ENCODE measurements at regions not wholly inside any gene's neighbourhood (a gene's known extent, or its start where the extent isn't known, plus 50 kb on each side); places are given as distances from the start of the nearest gene placed in this dataset.

DNA sequence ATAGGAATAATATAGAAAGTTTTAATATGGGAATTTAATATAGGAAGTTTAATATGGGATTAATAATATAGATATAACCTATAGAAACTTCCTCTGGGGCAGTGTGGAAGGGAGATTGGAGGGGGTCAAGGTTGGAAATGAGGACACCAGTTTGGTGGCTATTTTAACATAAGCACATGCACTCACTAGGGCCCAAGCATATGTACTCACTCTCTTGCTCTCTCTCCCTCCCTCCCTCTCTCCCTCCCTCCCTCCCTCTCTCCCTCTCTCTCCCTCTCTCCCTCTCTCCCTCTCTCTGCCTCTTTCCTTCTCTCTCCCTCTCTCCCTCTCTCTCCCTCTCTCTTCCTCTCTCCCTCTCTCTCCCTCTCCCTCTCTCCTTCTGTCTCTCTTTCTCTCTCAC is 528.1 kb downstream of the NPIPA7 start:
- Mint-ChIP-seq H3K27ac (ENCODE audit: unreplicated experiment) (no peak overlapping the region), H3K9me3 (ENCODE audit: unreplicated experiment) (peaks cover 2% of the 10 kb centered on the region), H3K36me3 (ENCODE audit: low read depth, unreplicated experiment) (no peaks in the 10 kb centered on the region), H3K27me3 (ENCODE audit: low read depth, unreplicated experiment) (peaks cover 14% of the 10 kb centered on the region), H3K4me3 (ENCODE audit: unreplicated experiment) (no peak overlapping the region), H3K4me1 (ENCODE audit: low read depth, unreplicated experiment) (peaks cover 2% of the 10 kb centered on the region)
- H2AFZ ChIP-seq (ENCODE audit: low read depth, low read length) = no peak overlapping the region
- no peak overlapping the region for H3K4me2 ChIP-seq (ENCODE audit: low read length)
- TF ChIP-seq, protein P1, sequence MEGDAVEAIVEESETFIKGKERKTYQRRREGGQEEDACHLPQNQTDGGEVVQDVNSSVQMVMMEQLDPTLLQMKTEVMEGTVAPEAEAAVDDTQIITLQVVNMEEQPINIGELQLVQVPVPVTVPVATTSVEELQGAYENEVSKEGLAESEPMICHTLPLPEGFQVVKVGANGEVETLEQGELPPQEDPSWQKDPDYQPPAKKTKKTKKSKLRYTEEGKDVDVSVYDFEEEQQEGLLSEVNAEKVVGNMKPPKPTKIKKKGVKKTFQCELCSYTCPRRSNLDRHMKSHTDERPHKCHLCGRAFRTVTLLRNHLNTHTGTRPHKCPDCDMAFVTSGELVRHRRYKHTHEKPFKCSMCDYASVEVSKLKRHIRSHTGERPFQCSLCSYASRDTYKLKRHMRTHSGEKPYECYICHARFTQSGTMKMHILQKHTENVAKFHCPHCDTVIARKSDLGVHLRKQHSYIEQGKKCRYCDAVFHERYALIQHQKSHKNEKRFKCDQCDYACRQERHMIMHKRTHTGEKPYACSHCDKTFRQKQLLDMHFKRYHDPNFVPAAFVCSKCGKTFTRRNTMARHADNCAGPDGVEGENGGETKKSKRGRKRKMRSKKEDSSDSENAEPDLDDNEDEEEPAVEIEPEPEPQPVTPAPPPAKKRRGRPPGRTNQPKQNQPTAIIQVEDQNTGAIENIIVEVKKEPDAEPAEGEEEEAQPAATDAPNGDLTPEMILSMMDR (IDR thresholded peaks at IDR 0.05; ENCODE audit: insufficient read depth, low read depth, low read length) = no peak
- no peak for TF ChIP-seq EZH2 (IDR thresholded peaks at IDR 0.05; ENCODE audit: insufficient read depth, low read length)
- no peak overlapping the region for H3K27ac ChIP-seq (ENCODE audit: low read depth, low read length)
- no peaks in the 10 kb centered on the region for H3K79me2 ChIP-seq (ENCODE audit: insufficient read depth, low read length)
- no peaks in the 10 kb centered on the region for H3K9me3 ChIP-seq (ENCODE audit: insufficient read depth, low read depth, low read length)
- H4K20me1 ChIP-seq (ENCODE audit: insufficient read depth, low read length) = no peaks in the 10 kb centered on the region
- no peak overlapping the region for H3K9ac ChIP-seq (ENCODE audit: low read length)
- no peaks in the 10 kb centered on the region for H3K4me1 ChIP-seq (ENCODE audit: insufficient read depth, low read length)
- H3K4me3 ChIP-seq (ENCODE audit: insufficient read depth, low read depth, low read length) = no peak overlapping the region
- no peak for DNase-seq (ENCODE audit: low read depth)
- H3K36me3 ChIP-seq (ENCODE audit: insufficient read depth, low read length) = no peaks in the 10 kb centered on the region
- FAIRE-seq = no peak
- H3K27me3 ChIP-seq (ENCODE audit: insufficient read depth, low read length) = no peaks in the 10 kb centered on the region

DNA sequence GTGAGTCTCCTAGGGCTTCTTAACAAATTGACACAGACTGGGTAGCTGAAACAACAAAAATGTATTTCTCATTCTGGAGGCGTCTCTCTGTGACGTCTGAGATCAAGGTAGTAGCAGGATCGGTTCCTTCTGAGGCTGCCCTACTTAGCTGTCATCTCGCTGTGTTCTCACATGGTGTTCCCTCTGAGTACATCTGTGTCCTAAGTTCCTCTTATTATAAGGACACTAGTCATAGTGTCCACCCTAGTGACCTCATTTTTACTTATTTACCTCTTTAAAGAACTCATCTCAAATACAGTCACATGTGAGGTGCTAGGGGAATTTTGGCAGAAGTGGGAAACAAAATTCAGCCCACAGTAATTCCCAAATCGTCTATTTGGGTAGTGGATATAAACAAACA is 529.1 kb downstream of the NPIPA7 start:
- Mint-ChIP-seq H3K4me1 (ENCODE audit: low read depth, unreplicated experiment) (peaks cover 2% of the 10 kb centered on the region), H3K9me3 (ENCODE audit: unreplicated experiment) (peaks cover 2% of the 10 kb centered on the region), H3K4me3 (ENCODE audit: unreplicated experiment) (no peak overlapping the region), H3K27ac (ENCODE audit: unreplicated experiment) (no peak overlapping the region), H3K27me3 (ENCODE audit: low read depth, unreplicated experiment) (peaks cover 14% of the 10 kb centered on the region), H3K36me3 (ENCODE audit: low read depth, unreplicated experiment) (no peaks in the 10 kb centered on the region)
- FAIRE-seq (no peak), DNase-seq (ENCODE audit: low read depth) (no peak)
- no peak for TF ChIP-seq EZH2 (IDR thresholded peaks at IDR 0.05; ENCODE audit: insufficient read depth, low read length)
- TF ChIP-seq, protein P1 (IDR thresholded peaks at IDR 0.05; ENCODE audit: insufficient read depth, low read depth, low read length) = no peak
- Histone ChIP-seq H3K27ac (ENCODE audit: low read depth, low read length) (no peak overlapping the region), H4K20me1 (ENCODE audit: insufficient read depth, low read length) (no peaks in the 10 kb centered on the region), H3K4me1 (ENCODE audit: insufficient read depth, low read length) (no peaks in the 10 kb centered on the region), H3K36me3 (ENCODE audit: insufficient read depth, low read length) (no peaks in the 10 kb centered on the region), H3K9me3 (ENCODE audit: insufficient read depth, low read depth, low read length) (no peaks in the 10 kb centered on the region), H2AFZ (ENCODE audit: low read depth, low read length) (no peak overlapping the region), H3K79me2 (ENCODE audit: insufficient read depth, low read length) (no peaks in the 10 kb centered on the region), H3K9ac (ENCODE audit: low read length) (no peak overlapping the region), H3K27me3 (ENCODE audit: insufficient read depth, low read length) (no peaks in the 10 kb centered on the region), H3K4me2 (ENCODE audit: low read length) (no peak overlapping the region), H3K4me3 (ENCODE audit: insufficient read depth, low read depth, low read length) (no peak overlapping the region)

DNA sequence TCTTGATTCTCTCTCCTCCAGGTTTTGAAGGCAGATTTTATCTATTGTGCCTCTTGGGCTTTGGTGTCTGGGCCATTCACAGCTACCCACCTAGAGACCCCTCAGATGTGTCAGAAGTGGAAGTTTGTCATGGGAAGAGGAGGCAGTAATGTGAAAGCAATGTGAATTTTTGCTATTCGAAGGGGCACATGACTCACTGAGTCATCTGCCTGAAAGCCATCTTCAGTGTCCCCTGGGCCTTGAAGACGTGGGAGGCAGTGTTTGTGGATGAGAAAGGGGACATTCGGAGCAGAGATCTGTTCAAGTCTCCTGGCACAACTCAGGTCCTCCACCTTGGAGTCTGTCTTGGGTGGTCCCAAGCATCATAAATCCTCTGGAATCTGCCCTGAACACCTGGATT is 530.2 kb downstream of the NPIPA7 start:
- Histone ChIP-seq H3K4me1 (ENCODE audit: insufficient read depth, low read length) (no peaks in the 10 kb centered on the region), H3K27me3 (ENCODE audit: insufficient read depth, low read length) (no peaks in the 10 kb centered on the region), H2AFZ (ENCODE audit: low read depth, low read length) (no peak overlapping the region), H3K79me2 (ENCODE audit: insufficient read depth, low read length) (no peaks in the 10 kb centered on the region), H3K4me3 (ENCODE audit: insufficient read depth, low read depth, low read length) (no peak overlapping the region), H3K9ac (ENCODE audit: low read length) (no peak overlapping the region), H4K20me1 (ENCODE audit: insufficient read depth, low read length) (no peaks in the 10 kb centered on the region), H3K4me2 (ENCODE audit: low read length) (no peak overlapping the region), H3K36me3 (ENCODE audit: insufficient read depth, low read length) (no peaks in the 10 kb centered on the region), H3K27ac (ENCODE audit: low read depth, low read length) (no peak overlapping the region), H3K9me3 (ENCODE audit: insufficient read depth, low read depth, low read length) (no peaks in the 10 kb centered on the region)
- TF ChIP-seq, protein P1 (IDR thresholded peaks at IDR 0.05; ENCODE audit: insufficient read depth, low read depth, low read length) = no peak
- no peak for TF ChIP-seq EZH2 (IDR thresholded peaks at IDR 0.05; ENCODE audit: insufficient read depth, low read length)
- Mint-ChIP-seq H3K4me3 (ENCODE audit: unreplicated experiment) (no peak overlapping the region), H3K27me3 (ENCODE audit: low read depth, unreplicated experiment) (peaks cover 14% of the 10 kb centered on the region), H3K27ac (ENCODE audit: unreplicated experiment) (no peak overlapping the region), H3K9me3 (ENCODE audit: unreplicated experiment) (peaks cover 2% of the 10 kb centered on the region), H3K4me1 (ENCODE audit: low read depth, unreplicated experiment) (peaks cover 2% of the 10 kb centered on the region), H3K36me3 (ENCODE audit: low read depth, unreplicated experiment) (no peaks in the 10 kb centered on the region)
- FAIRE-seq = no peak
- DNase-seq (ENCODE audit: low read depth) = no peak

Data from astrocyte (in vitro differentiated cells and primary cell).